ENCODE measurements at regions not wholly inside any gene's neighbourhood (a gene's known extent, or its start where the extent isn't known, plus 50 kb on each side); places are given as distances from the start of the nearest gene placed in this dataset.

DNA sequence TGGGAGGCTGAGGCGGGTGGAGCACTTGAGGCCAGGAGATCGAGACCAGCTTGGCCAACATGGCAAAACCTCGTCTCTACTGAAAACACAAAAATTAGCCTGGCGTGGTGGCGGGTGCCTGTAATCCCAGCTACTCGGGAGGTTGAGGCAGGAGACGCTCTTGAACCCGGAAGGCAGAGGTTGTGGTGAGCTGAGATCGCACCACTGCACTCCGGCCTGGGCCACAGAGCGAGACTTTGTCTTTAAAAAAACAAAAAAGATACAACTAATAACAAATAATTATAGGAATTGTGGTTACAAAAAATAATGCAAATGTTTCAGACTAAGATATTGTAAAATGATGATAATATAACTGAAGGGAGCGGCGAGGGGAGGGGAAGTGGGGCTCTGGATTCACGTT lies 90.3 kb upstream of the RTL6 start:
- Histone ChIP-seq H3K9me3 (no peaks in the 10 kb centered on the region), H3K27ac (no peak overlapping the region), H3K4me3 (no peak overlapping the region), H3K36me3 (no peaks in the 10 kb centered on the region), H3K27me3 (no peaks in the 10 kb centered on the region), H3K4me1 (peaks cover 8% of the 10 kb centered on the region)
- DNase-seq (ENCODE audit: extremely low spot score in 2 of 2): no peak
- intact Hi-C loops (cut with DNase I): no loop called here
- TF ChIP-seq POLR2A (IDR thresholded peaks at IDR 0.05): no peak
- no peak for TF ChIP-seq POLR2AphosphoS5 (IDR thresholded peaks at IDR 0.05; ENCODE audit: insufficient read depth in 1 of 2, low read depth in 1 of 2)
- no peak for TF ChIP-seq CTCF (IDR thresholded peaks at IDR 0.05)

DNA sequence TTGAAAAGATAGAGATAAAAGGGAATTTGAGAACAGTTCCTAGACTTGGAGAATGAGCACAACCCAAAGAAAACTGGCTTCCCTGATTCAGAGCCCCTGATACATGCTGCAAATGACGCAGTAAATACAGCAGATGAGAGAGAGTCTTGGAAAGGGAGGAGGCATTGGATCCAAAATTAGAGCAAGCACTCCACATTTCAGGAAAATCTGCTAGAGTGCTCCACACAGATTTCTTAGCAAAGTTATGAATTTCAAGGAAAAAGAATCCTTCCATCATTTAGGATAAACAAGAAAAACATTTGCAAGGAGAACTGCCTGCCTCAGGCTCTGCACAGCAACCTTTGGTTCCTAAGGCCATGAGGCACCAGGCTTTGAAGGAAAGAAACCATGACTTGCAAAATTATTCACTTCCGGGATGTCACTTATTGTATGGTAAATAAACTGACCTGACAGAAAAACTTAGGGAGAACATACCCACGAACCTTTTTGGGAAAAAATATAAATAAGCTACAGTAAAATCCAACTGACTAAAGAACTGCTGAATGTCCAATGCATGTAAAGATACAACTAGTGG lies 89.8 kb upstream of the RTL6 start:
- TF ChIP-seq POLR2AphosphoS5 (IDR thresholded peaks at IDR 0.05; ENCODE audit: insufficient read depth in 1 of 2, low read depth in 1 of 2) (no peak), POLR2A (IDR thresholded peaks at IDR 0.05) (no peak), CTCF (IDR thresholded peaks at IDR 0.05) (no peak)
- Histone ChIP-seq H3K9me3 (no peaks in the 10 kb centered on the region), H3K36me3 (no peaks in the 10 kb centered on the region), H3K27me3 (no peaks in the 10 kb centered on the region), H3K27ac (no peak overlapping the region), H3K4me1 (peaks cover 8% of the 10 kb centered on the region), H3K4me3 (no peak overlapping the region)
- no peak for DNase-seq (ENCODE audit: extremely low spot score in 2 of 2)
- intact Hi-C loops (cut with DNase I): no loop called here

GRCh38 chr22:44586999-44587736 lies 89.1 kb upstream of the RTL6 start:
- no peaks in the 10 kb centered on the region for H3K27me3 ChIP-seq
- TF ChIP-seq CTCF (IDR thresholded peaks at IDR 0.05) (no peak), POLR2A (IDR thresholded peaks at IDR 0.05) (no peak), POLR2AphosphoS5 (IDR thresholded peaks at IDR 0.05; ENCODE audit: insufficient read depth in 1 of 2, low read depth in 1 of 2) (no peak)
- no peak overlapping the region for H3K4me3 ChIP-seq
- no peaks in the 10 kb centered on the region for H3K9me3 ChIP-seq
- DNase-seq (ENCODE audit: extremely low spot score in 2 of 2): no peak
- no peaks in the 10 kb centered on the region for H3K36me3 ChIP-seq
- peaks cover 8% of the 10 kb centered on the region for H3K4me1 ChIP-seq
- no peak overlapping the region for H3K27ac ChIP-seq
- intact Hi-C loops (cut with DNase I): no loop called here

DNA sequence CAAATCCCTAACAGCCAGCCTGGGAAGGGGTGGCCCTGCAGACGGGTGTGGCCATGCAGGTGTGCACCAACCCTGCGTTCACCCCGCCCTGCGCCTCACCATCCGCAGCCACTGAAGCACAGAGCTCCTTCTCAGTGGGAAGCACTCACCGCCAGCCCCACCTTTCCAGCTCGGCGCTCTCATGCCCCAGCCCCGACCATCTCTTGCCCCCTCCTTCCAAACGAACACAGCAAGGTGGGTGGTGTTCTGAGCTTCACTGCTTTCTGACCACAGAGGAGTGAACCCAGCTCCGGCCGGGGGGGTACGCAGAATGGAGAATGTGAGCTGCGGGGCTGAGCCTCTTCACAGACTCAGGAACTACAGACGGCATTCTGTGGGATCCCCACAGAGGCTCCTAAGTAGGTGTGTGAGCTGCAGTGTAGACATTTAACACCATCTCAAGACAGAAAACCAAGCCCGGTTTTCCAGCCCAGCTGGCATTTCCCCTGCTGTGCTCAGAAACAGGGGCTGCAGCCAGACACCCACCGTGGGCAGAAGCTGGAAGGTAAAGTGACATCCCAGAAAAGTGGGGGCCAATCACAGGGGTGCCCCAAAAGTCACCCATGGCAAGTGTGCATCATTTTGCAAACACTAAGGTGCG lies 88.4 kb upstream of the RTL6 start:
- peaks cover 8% of the 10 kb centered on the region for H3K4me1 ChIP-seq
- H3K27ac ChIP-seq: no peak overlapping the region
- DNase-seq (ENCODE audit: extremely low spot score in 2 of 2): no peak
- no peak overlapping the region for H3K4me3 ChIP-seq
- no peaks in the 10 kb centered on the region for H3K27me3 ChIP-seq
- intact Hi-C loops (cut with DNase I): no loop called here
- TF ChIP-seq POLR2AphosphoS5 (IDR thresholded peaks at IDR 0.05; ENCODE audit: insufficient read depth in 1 of 2, low read depth in 1 of 2) (no peak), CTCF (IDR thresholded peaks at IDR 0.05) (no peak)
- no peaks in the 10 kb centered on the region for H3K9me3 ChIP-seq
- H3K36me3 ChIP-seq: no peaks in the 10 kb centered on the region
